ENCODE measurements at regions not wholly inside any gene's neighbourhood (a gene's known extent, or its start where the extent isn't known, plus 50 kb on each side); places are given as distances from the start of the nearest gene placed in this dataset.

GRCh38 chr6:7042654-7043545 lies 64.9 kb upstream of the RREB1 start:
- TF ChIP-seq, protein P1, sequence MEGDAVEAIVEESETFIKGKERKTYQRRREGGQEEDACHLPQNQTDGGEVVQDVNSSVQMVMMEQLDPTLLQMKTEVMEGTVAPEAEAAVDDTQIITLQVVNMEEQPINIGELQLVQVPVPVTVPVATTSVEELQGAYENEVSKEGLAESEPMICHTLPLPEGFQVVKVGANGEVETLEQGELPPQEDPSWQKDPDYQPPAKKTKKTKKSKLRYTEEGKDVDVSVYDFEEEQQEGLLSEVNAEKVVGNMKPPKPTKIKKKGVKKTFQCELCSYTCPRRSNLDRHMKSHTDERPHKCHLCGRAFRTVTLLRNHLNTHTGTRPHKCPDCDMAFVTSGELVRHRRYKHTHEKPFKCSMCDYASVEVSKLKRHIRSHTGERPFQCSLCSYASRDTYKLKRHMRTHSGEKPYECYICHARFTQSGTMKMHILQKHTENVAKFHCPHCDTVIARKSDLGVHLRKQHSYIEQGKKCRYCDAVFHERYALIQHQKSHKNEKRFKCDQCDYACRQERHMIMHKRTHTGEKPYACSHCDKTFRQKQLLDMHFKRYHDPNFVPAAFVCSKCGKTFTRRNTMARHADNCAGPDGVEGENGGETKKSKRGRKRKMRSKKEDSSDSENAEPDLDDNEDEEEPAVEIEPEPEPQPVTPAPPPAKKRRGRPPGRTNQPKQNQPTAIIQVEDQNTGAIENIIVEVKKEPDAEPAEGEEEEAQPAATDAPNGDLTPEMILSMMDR (conservative IDR thresholded peaks at IDR 0.05; ENCODE audit: low read length): no peak
- no peak for TF ChIP-seq EZH2phosphoT487 (IDR thresholded peaks at IDR 0.05; ENCODE audit: borderline replicate concordance, low read depth, low read length)
